Transverse colon (tissue), 4 donors: ENCODE measurements at regions not wholly inside any gene's neighbourhood (a gene's known extent, or its start where the extent isn't known, plus 50 kb on each side); places are given as distances from the start of the nearest gene placed in this dataset.

ENCODE experiments used
- DNase-seq: peaks from one replicate; pipeline ENCODE4 v3.0.0-alpha.2; 2019
- H3K27ac ChIP-seq, 4 donors: fragments of 200-600 bp; sonication (generic); 2 replicates each; pipeline ENCODE4 v1.5.1; 2016 to 2018; ENCODE audit warnings: inconsistent platforms in 4 of 4
- H3K27me3 ChIP-seq: fragments of 200-600 bp; sonication (generic); 2 replicates; pipeline ENCODE4 v1.5.1; 2017; ENCODE audit warnings: inconsistent platforms
- H3K36me3 ChIP-seq, 4 donors: fragments of 200-600 bp; sonication (generic); 2 replicates each; pipeline ENCODE4 v1.5.1; 2017 to 2019; ENCODE audit warnings: inconsistent platforms in 4 of 4
- H3K4me1 ChIP-seq, 4 donors: fragments of 200-600 bp; sonication (generic); 2 replicates each; pipeline ENCODE4 v1.5.1; 2017 to 2020; ENCODE audit warnings: inconsistent platforms in 4 of 4
- H3K4me3 ChIP-seq, 4 donors: fragments of 200-600 bp; sonication (generic); 1 replicate in 1 of 4; 2 replicates in 3 of 4; pipeline versions ENCODE4 v1.5.1 to v1.6.1; 2017 to 2019; ENCODE audit warnings: inconsistent platforms in 4 of 4
- H3K9me3 ChIP-seq, 2 donors: fragments of 200-600 bp; sonication (generic); 2 replicates each; pipeline ENCODE4 v1.5.1; 2017 to 2019; ENCODE audit warnings: inconsistent platforms in 2 of 2
- CTCF ChIP-seq, 5 experiments: fragments of 200-600 bp in 3 of 5; fragments of 450-650 bp in 2 of 5; sonication (generic) in 3 of 5; IDR thresholded peaks; 1 replicate in 2 of 5; 2 replicates in 3 of 5; pipeline ENCODE4 v1.5.1; 2016 to 2017; ENCODE audit warnings: antibody characterized with exemption in 5 of 5, inconsistent platforms in 3 of 5, mild to moderate bottlenecking in 2 of 5, moderate library complexity in 1 of 5
- EP300 ChIP-seq: sonication (generic); formaldehyde crosslinking; IDR thresholded peaks from one replicate; pipeline ENCODE4 v1.6.1; 2017; ENCODE audit warnings: antibody characterized with exemption, low read depth
- POLR2A ChIP-seq: fragments of 450-650 bp; IDR thresholded peaks from one replicate; pipeline ENCODE4 v1.6.1; 2016; ENCODE audit warnings: antibody characterized with exemption, mild to moderate bottlenecking, moderate library complexity
- POLR2AphosphoS5 ChIP-seq, 3 donors: sonication (generic); formaldehyde crosslinking; IDR thresholded peaks; one replicate each; pipeline ENCODE4 v1.6.1; 2016; ENCODE audit warnings: antibody characterized with exemption in 3 of 3
- WGBS, 2 donors: methylation state at CpG; one replicate each; pipeline ENCODE4 v1.1.5; 2018; ENCODE audit warnings: low coverage in 1 of 2; 5-methylcytosine and 5-hydroxymethylcytosine counted together
- in situ Hi-C, 4 donors: fragments of 200-750 bp; cut with MboI; loops; one replicate each; pipeline versions ENCODE4 v1.15.0 to v1.15.1; 2017; ENCODE audit warnings: low sequenced_read_pairs in 3 of 4, low pct_ligation_motif_present in 1 of 4, low pct_unique_long_range_greater_than_20kb in 1 of 4
- intact Hi-C: fragments of 100-400 bp; cut with DNase I; formaldehyde crosslinking; loops from one replicate; pipeline ENCODE4 v1.15.1; 2023; ENCODE audit warnings: low total_unique reads

GRCh38 chr21:17250778-17251241 lies 262.0 kb upstream of the CXADR start:
- Histone ChIP-seq H3K4me3 (no peak overlapping the region), H3K36me3 (no peaks in the 10 kb centered on the region), H3K4me1 (no peaks in the 10 kb centered on the region), H3K9me3 (no peaks in the 10 kb centered on the region), H3K27ac (no peak overlapping the region), H3K27me3 (no peaks in the 10 kb centered on the region)
- DNase-seq = no peak
- 21 to 36% methylated on average over 2 of the region's 2 CpGs for WGBS, 2 donors
- in situ Hi-C loops = no loop called here
- no peak for TF ChIP-seq POLR2AphosphoS5 (IDR thresholded peaks at IDR 0.05)
- no peak for TF ChIP-seq CTCF (IDR thresholded peaks at IDR 0.05)
- no peak for TF ChIP-seq POLR2A
- TF ChIP-seq EP300 = no peak
- intact Hi-C loops = no loop called here

DNA sequence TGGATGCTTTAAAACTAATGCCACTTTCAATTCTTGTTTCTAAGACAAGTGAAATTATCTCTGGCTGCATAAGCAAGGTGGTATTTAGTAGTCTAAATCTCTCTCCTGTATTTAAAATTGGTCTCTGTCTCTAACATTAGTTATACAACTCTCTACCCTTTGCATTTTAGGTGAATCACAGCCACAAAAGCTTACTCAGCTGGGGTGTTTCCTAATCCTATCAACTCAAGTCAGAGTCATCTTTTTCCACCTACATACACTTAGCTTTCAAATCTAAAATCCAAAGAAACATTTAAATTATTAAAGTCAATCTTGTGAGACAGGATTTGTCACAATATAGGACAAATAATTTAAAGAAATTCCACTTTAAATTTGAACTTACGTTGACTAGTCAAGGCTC lies 255.1 kb upstream of the CXADR start:
- in situ Hi-C loops = no loop called here
- Histone ChIP-seq H3K27me3 (no peaks in the 10 kb centered on the region), H3K4me1 (no peaks in the 10 kb centered on the region), H3K4me3 (no peak overlapping the region), H3K9me3 (no peaks in the 10 kb centered on the region), H3K36me3 (no peaks in the 10 kb centered on the region), H3K27ac (no peak overlapping the region)
- TF ChIP-seq POLR2AphosphoS5 (IDR thresholded peaks at IDR 0.05) (no peak), CTCF (IDR thresholded peaks at IDR 0.05) (no peak), EP300 (no peak), POLR2A (no peak)
- intact Hi-C loops = no loop called here
- WGBS, 2 donors = 76 to 83% methylated on average over 1 of the region's 1 CpG
- no peak for DNase-seq

DNA sequence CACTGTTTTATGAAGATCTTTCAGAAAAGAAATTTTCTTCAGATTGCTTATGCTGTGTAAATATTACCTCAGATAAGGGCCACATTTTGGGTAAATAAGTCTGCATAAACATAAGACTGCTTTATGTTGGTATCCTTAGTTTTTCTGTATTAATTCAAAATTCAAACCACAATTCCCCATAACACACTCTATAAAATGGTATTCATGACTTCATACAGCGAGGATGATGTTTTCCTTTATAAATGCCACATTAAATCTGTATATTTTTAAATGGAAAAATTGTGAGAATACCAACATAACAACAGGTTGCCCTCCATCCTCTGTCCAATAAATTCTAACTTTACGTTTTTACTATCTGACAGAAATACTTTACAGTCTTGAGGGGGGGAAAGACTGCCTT lies 248.7 kb upstream of the CXADR start:
- 16 to 30% methylated on average over 2 of the region's 2 CpGs for WGBS, 2 donors
- no peaks in the 10 kb centered on the region for H3K36me3 ChIP-seq
- H3K27ac ChIP-seq = no peak overlapping the region
- no peaks in the 10 kb centered on the region for H3K9me3 ChIP-seq
- no peak for DNase-seq
- no peaks in the 10 kb centered on the region for H3K27me3 ChIP-seq
- in situ Hi-C loops = no loop called here
- H3K4me3 ChIP-seq = no peak overlapping the region
- TF ChIP-seq POLR2AphosphoS5 (IDR thresholded peaks at IDR 0.05) (no peak), POLR2A (no peak), CTCF (IDR thresholded peaks at IDR 0.05) (no peak), EP300 (no peak)
- intact Hi-C loops = no loop called here
- H3K4me1 ChIP-seq = no peaks in the 10 kb centered on the region

- in situ Hi-C loops = no loop called here
- no peaks in the 10 kb centered on the region for H3K9me3 ChIP-seq
- 79 to 81% methylated on average over 3 of the region's 3 CpGs for WGBS, 2 donors
These were observed 243.1 kb upstream of the CXADR start for GRCh38 chr21:17269760-17270159.

More at GRCh38 chr21:17269760-17270159, 243.1 kb upstream of the CXADR start:
- Histone ChIP-seq H3K27me3 (no peaks in the 10 kb centered on the region), H3K4me1 (no peaks in the 10 kb centered on the region), H3K36me3 (no peaks in the 10 kb centered on the region), H3K27ac (no peak overlapping the region), H3K4me3 (no peak overlapping the region)
- TF ChIP-seq POLR2AphosphoS5 (IDR thresholded peaks at IDR 0.05) = no peak
- TF ChIP-seq POLR2A = no peak
- TF ChIP-seq EP300 = no peak
- no peak for TF ChIP-seq CTCF (IDR thresholded peaks at IDR 0.05)
- intact Hi-C loops = no loop called here
- DNase-seq = no peak
